ENCODE measurements at regions not wholly inside any gene's neighbourhood (a gene's known extent, or its start where the extent isn't known, plus 50 kb on each side); places are given as distances from the start of the nearest gene placed in this dataset.

GRCh38 chr4:158020176-158020575, 152.6 kb downstream of the GASK1B start:
- Mint-ChIP-seq H3K4me3 (no peak overlapping the region), H3K9me3 (ENCODE audit: insufficient read depth) (no peaks in the 10 kb centered on the region), H3K27ac (no peak overlapping the region), H3K4me1 (no peaks in the 10 kb centered on the region), H3K27me3 (no peaks in the 10 kb centered on the region)
- no peak overlapping the region for H3K4me3 ChIP-seq (ENCODE audit: control extremely low read depth in 1 of 5, extremely low read depth in 1 of 5, insufficient read depth in 1 of 5, low read depth in 2 of 5, low read length in 4 of 5)
- no peak overlapping the region for H3K27ac ChIP-seq (ENCODE audit: low read length in 2 of 2)
- ATAC-seq (ENCODE audit: low read depth) (no peak), DNase-seq (no peak)
- TF ChIP-seq EZH2 (IDR thresholded peaks at IDR 0.05; ENCODE audit: borderline replicate concordance, insufficient read depth, low read depth, low read length, poor library complexity, severe bottlenecking) = no peak
- TF ChIP-seq, protein P1, sequence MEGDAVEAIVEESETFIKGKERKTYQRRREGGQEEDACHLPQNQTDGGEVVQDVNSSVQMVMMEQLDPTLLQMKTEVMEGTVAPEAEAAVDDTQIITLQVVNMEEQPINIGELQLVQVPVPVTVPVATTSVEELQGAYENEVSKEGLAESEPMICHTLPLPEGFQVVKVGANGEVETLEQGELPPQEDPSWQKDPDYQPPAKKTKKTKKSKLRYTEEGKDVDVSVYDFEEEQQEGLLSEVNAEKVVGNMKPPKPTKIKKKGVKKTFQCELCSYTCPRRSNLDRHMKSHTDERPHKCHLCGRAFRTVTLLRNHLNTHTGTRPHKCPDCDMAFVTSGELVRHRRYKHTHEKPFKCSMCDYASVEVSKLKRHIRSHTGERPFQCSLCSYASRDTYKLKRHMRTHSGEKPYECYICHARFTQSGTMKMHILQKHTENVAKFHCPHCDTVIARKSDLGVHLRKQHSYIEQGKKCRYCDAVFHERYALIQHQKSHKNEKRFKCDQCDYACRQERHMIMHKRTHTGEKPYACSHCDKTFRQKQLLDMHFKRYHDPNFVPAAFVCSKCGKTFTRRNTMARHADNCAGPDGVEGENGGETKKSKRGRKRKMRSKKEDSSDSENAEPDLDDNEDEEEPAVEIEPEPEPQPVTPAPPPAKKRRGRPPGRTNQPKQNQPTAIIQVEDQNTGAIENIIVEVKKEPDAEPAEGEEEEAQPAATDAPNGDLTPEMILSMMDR (IDR thresholded peaks at IDR 0.05) = no peak
- H4K20me1 ChIP-seq (ENCODE audit: control insufficient read depth, insufficient read depth, low read length, poor library complexity, severe bottlenecking) = no peaks in the 10 kb centered on the region
- H3K27me3 ChIP-seq (replicated peaks in 1 of 4; ENCODE audit: control extremely low read depth in 1 of 4, control insufficient read depth in 3 of 4, insufficient read depth in 4 of 4, low read length in 3 of 4) = no peaks in the 10 kb centered on the region
- no peaks in the 10 kb centered on the region for H3K9me3 ChIP-seq (ENCODE audit: control extremely low read depth in 1 of 3, control insufficient read depth in 2 of 3, insufficient read depth in 1 of 3, low read length in 2 of 3)
- H3K4me2 ChIP-seq (replicated peaks; ENCODE audit: low read depth, low read length, poor library complexity, severe bottlenecking) = no peak overlapping the region
- no peaks in the 10 kb centered on the region for H3K4me1 ChIP-seq (ENCODE audit: control insufficient read depth in 2 of 2, insufficient read depth in 2 of 2, low read length in 2 of 2)
- H3K36me3 ChIP-seq (replicated peaks in 1 of 2; ENCODE audit: control extremely low read depth in 1 of 2, control insufficient read depth in 1 of 2, extremely low read depth in 1 of 2, insufficient read depth in 2 of 2, low read length in 1 of 2) = no peaks in the 10 kb centered on the region
- CTCF ChIA-PET = no interaction called here
- no peaks in the 10 kb centered on the region for H3K79me2 ChIP-seq (ENCODE audit: control insufficient read depth, insufficient read depth, low read length)
- H2AFZ ChIP-seq (ENCODE audit: insufficient read depth, low read depth, low read length, poor library complexity, severe bottlenecking) = no peak overlapping the region
- H3K9ac ChIP-seq (ENCODE audit: low read length) = no peak overlapping the region
- intact Hi-C loops (cut with micrococcal nuclease) = no loop called here
- POLR2A ChIA-PET = no interaction called here

DNA sequence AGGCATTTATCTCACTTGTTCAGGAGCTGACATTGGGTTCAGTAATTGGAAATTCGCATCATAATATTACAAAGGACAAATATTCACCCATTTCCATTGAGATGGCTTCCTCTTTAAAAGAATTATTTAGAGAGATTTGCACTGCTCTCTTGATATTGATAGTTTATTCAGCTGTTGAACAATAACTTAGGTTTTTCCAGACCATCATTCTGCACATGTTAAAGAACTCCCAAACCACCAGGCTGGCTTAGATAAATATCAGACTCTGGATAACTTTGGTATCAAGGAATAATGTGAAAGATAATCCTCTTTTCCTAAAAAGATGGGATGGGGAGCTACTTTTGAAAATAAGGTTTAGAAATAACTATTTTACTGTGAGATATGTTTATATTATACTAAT, 154.0 kb downstream of the GASK1B start:
- ATAC-seq (ENCODE audit: low read depth) = no peak
- no peaks in the 10 kb centered on the region for H3K9me3 Mint-ChIP-seq (ENCODE audit: insufficient read depth)
- no peak for TF ChIP-seq EZH2 (IDR thresholded peaks at IDR 0.05; ENCODE audit: borderline replicate concordance, insufficient read depth, low read depth, low read length, poor library complexity, severe bottlenecking)
- TF ChIP-seq, protein P1 (IDR thresholded peaks at IDR 0.05) = no peak
- Histone ChIP-seq H2AFZ (ENCODE audit: insufficient read depth, low read depth, low read length, poor library complexity, severe bottlenecking) (no peak overlapping the region), H3K4me2 (replicated peaks; ENCODE audit: low read depth, low read length, poor library complexity, severe bottlenecking) (no peak overlapping the region), H3K79me2 (ENCODE audit: control insufficient read depth, insufficient read depth, low read length) (no peaks in the 10 kb centered on the region), H3K36me3 (replicated peaks in 1 of 2; ENCODE audit: control extremely low read depth in 1 of 2, control insufficient read depth in 1 of 2, extremely low read depth in 1 of 2, insufficient read depth in 2 of 2, low read length in 1 of 2) (no peaks in the 10 kb centered on the region), H3K4me3 (ENCODE audit: control extremely low read depth in 1 of 5, extremely low read depth in 1 of 5, insufficient read depth in 1 of 5, low read depth in 2 of 5, low read length in 4 of 5) (no peak overlapping the region), H3K27ac (ENCODE audit: low read length in 2 of 2) (no peak overlapping the region), H3K27me3 (replicated peaks in 1 of 4; ENCODE audit: control extremely low read depth in 1 of 4, control insufficient read depth in 3 of 4, insufficient read depth in 4 of 4, low read length in 3 of 4) (no peaks in the 10 kb centered on the region), H4K20me1 (ENCODE audit: control insufficient read depth, insufficient read depth, low read length, poor library complexity, severe bottlenecking) (no peaks in the 10 kb centered on the region), H3K9ac (ENCODE audit: low read length) (no peak overlapping the region), H3K4me1 (ENCODE audit: control insufficient read depth in 2 of 2, insufficient read depth in 2 of 2, low read length in 2 of 2) (no peaks in the 10 kb centered on the region), H3K9me3 (ENCODE audit: control extremely low read depth in 1 of 3, control insufficient read depth in 2 of 3, insufficient read depth in 1 of 3, low read length in 2 of 3) (no peaks in the 10 kb centered on the region)
- DNase-seq = no peak
- H3K27me3 Mint-ChIP-seq = no peaks in the 10 kb centered on the region
- WGBS (ENCODE audit: insufficient coverage) = no CpG with 5 or more reads among the region's 1 CpG
- CTCF ChIA-PET = no interaction called here
- no peak overlapping the region for H3K27ac Mint-ChIP-seq
- no peaks in the 10 kb centered on the region for H3K4me1 Mint-ChIP-seq
- no peak overlapping the region for H3K4me3 Mint-ChIP-seq
- POLR2A ChIA-PET = no interaction called here
- intact Hi-C loops (cut with micrococcal nuclease) = no loop called here

Measured in B cell (primary cell).